Testis (tissue), 2 donors: ENCODE measurements at regions not wholly inside any gene's neighbourhood (a gene's known extent, or its start where the extent isn't known, plus 50 kb on each side); places are given as distances from the start of the nearest gene placed in this dataset.

Experiments
- DNase-seq: peaks from one replicate; pipeline ENCODE4 v3.0.0-alpha.2; 2019
- H3K27ac ChIP-seq, 2 donors: fragments of 200-600 bp; sonication (generic); one replicate each; pipeline ENCODE4 v1.5.1; 2019
- H3K27me3 ChIP-seq: fragments of 200-600 bp; sonication (generic); one replicate; pipeline ENCODE4 v1.5.1; 2019
- H3K36me3 ChIP-seq: fragments of 200-600 bp; sonication (generic); one replicate; pipeline ENCODE4 v1.5.1; 2017; ENCODE audit warnings: low read depth; ENCODE audit errors: missing control alignments
- H3K4me1 ChIP-seq: fragments of 200-600 bp; sonication (generic); one replicate; pipeline ENCODE4 v1.5.1; 2019
- H3K4me3 ChIP-seq, 2 donors: fragments of 200-600 bp; sonication (generic); one replicate each; pipeline ENCODE4 v1.5.1; 2017 to 2019
- H3K9me3 ChIP-seq: fragments of 200-600 bp; sonication (generic); one replicate; pipeline ENCODE4 v1.5.1; 2017
- CTCF ChIP-seq, 3 experiments: fragments of 450-650 bp in 2 of 3; fragments of 200-600 bp in 1 of 3; sonication (generic) in 1 of 3; IDR thresholded peaks; one replicate each; pipeline ENCODE4 v1.5.1; 2016 to 2019; ENCODE audit warnings: antibody characterized with exemption in 3 of 3, mild to moderate bottlenecking in 2 of 3, moderate library complexity in 1 of 3
- POLR2A ChIP-seq: fragments of 450-650 bp; IDR thresholded peaks from one replicate; pipeline ENCODE4 v1.6.1; 2017; ENCODE audit warnings: antibody characterized with exemption, mild to moderate bottlenecking, moderate library complexity
- WGBS, 2 donors: methylation state at CpG; one replicate each; pipeline ENCODE4 v1.1.5; 2018; 5-methylcytosine and 5-hydroxymethylcytosine counted together
- intact Hi-C: fragments of 100-400 bp; cut with DNase I; formaldehyde crosslinking; loops from one replicate; pipeline ENCODE4 v1.15.1; 2023; ENCODE audit warnings: low total_unique reads

- 89 to 93% methylated on average over 2 of the region's 2 CpGs for WGBS, 2 donors
- intact Hi-C loops: no loop called here
These were observed 370.8 kb upstream of the RIOK2 start for GRCh38 chr5:97553604-97554452.

DNA sequence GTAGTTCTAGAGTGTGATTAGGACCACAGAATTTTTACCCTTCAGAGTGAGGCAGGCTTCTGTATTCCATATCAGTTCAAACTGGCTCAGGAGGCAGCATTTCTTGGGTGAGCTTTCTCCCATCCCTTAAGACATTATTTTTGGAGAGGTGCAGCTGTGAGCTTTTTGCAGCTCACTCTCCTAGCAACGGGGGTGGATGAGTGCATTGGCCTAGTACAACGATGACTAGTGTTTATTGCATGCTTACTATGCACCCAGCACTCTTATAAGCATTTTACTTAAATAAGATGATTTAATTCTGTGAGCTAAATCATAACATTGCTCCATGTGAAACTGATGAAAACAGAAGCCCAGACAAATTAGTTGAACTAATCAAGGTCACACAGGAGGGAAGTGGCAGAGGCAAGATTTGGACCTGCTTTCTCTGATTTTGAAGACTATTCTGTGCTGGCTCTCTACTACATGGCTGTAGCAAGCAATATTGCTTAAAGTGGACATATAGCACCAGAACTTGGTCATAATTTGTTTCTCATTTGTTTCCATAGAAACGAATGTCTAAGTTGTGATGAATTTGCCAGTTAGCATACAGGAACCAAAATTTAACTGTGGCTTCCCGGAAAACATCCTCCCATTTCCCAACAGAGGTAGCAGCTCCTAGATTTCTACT lies 372.1 kb upstream of the RIOK2 start:
- Histone ChIP-seq H3K4me3 (no peak overlapping the region), H3K27me3 (no peaks in the 10 kb centered on the region), H3K27ac (no peak overlapping the region), H3K36me3 (no peaks in the 10 kb centered on the region), H3K9me3 (no peaks in the 10 kb centered on the region), H3K4me1 (no peaks in the 10 kb centered on the region)
- DNase-seq: no peak
- TF ChIP-seq POLR2A (no peak), CTCF (IDR thresholded peaks at IDR 0.05) (no peak)
- WGBS, 2 donors: 63 to 65% methylated on average over 4 of the region's 4 CpGs
- intact Hi-C loops: no loop called here

More at GRCh38 chr5:97553604-97554452, 370.8 kb upstream of the RIOK2 start:
- Histone ChIP-seq H3K4me1 (no peaks in the 10 kb centered on the region), H3K4me3 (no peak overlapping the region), H3K27ac (no peak overlapping the region), H3K27me3 (no peaks in the 10 kb centered on the region), H3K9me3 (no peaks in the 10 kb centered on the region), H3K36me3 (no peaks in the 10 kb centered on the region)
- no peak for DNase-seq
- TF ChIP-seq CTCF (IDR thresholded peaks at IDR 0.05): no peak
- no peak for TF ChIP-seq POLR2A

DNA sequence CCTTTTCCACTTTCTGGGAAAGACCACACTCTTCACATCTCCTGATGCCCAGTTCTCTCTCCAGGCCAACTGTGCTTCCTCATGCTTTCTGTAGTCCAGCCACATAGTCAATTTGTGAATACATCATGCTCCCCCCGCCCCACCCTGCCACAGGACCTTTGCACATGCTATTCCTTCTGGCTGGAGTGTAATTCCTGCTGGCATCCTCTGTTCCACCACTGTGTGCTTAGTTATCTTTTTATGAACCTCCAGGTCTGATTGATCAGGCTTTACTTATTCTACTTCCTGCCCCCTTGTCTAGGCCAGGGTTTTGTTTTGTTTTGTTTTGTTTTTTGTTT lies 372.6 kb upstream of the RIOK2 start:
- H3K4me1 ChIP-seq: no peaks in the 10 kb centered on the region
- no peak for TF ChIP-seq CTCF (IDR thresholded peaks at IDR 0.05)
- TF ChIP-seq POLR2A: no peak
- no peaks in the 10 kb centered on the region for H3K27me3 ChIP-seq
- no peak overlapping the region for H3K27ac ChIP-seq
- H3K4me3 ChIP-seq: no peak overlapping the region
- H3K9me3 ChIP-seq: no peaks in the 10 kb centered on the region
- WGBS, 2 donors: 94 to 100% methylated on average over 1 of the region's 1 CpG
- no peaks in the 10 kb centered on the region for H3K36me3 ChIP-seq
- no peak for DNase-seq
- intact Hi-C loops: no loop called here

- no peaks in the 10 kb centered on the region for H3K36me3 ChIP-seq
- intact Hi-C loops: no loop called here
- H3K4me3 ChIP-seq: no peak overlapping the region
- 73 to 76% methylated on average over 3 of the region's 3 CpGs for WGBS, 2 donors
- no peaks in the 10 kb centered on the region for H3K27me3 ChIP-seq
- DNase-seq: no peak
- no peaks in the 10 kb centered on the region for H3K9me3 ChIP-seq
- H3K4me1 ChIP-seq: no peaks in the 10 kb centered on the region
- TF ChIP-seq CTCF (IDR thresholded peaks at IDR 0.05) (no peak), POLR2A (no peak)
- no peak overlapping the region for H3K27ac ChIP-seq
These were observed 377.0 kb upstream of the RIOK2 start for GRCh38 chr5:97559827-97560598.
